HCT116 (cell line): ENCODE measurements at regions not wholly inside any gene's neighbourhood (a gene's known extent, or its start where the extent isn't known, plus 50 kb on each side); places are given as distances from the start of the nearest gene placed in this dataset.

Experiments
- CBX3 ChIP-seq: IDR thresholded peaks from 2 replicates; pipeline ENCODE4 v1.6.1; 2012; ENCODE audit warnings: low read depth
- CEBPB ChIP-seq: IDR thresholded peaks from 2 replicates; pipeline ENCODE4 v1.6.1; 2012; ENCODE audit warnings: low read depth
- EZH2 ChIP-seq: fragments of 200-600 bp; sonication (generic); IDR thresholded peaks from 2 replicates; pipeline ENCODE4 v1.6.1; 2017; ENCODE audit warnings: antibody characterized with exemption, mixed run types
- JUND ChIP-seq: IDR thresholded peaks from 2 replicates; pipeline ENCODE4 v1.6.1; 2012
- POLR2A ChIP-seq: IDR thresholded peaks from 2 replicates; pipeline ENCODE4 v1.7.0; 2011; ENCODE audit warnings: borderline replicate concordance; ENCODE audit not compliant: insufficient read depth, insufficient read length; ENCODE audit errors: extremely low read depth
- POLR2AphosphoS5 ChIP-seq: IDR thresholded peaks from 2 replicates; pipeline ENCODE4 v1.6.1; 2011; ENCODE audit warnings: mild to moderate bottlenecking, low read depth, low read length, moderate library complexity
- RAD21 ChIP-seq: IDR thresholded peaks from 2 replicates; pipeline ENCODE4 v1.6.1; 2012; ENCODE audit warnings: low read depth, mild to moderate bottlenecking
- SP1 ChIP-seq: IDR thresholded peaks from 2 replicates; pipeline ENCODE4 v1.6.1; 2012; ENCODE audit warnings: low read depth
- ZFX ChIP-seq: fragments of 450-650 bp; IDR thresholded peaks from 2 replicates; pipeline ENCODE4 v1.6.1; 2017
- ZNF274 ChIP-seq: fragments of 200-500 bp; sonication (Bioruptor generic); IDR thresholded peaks from 2 replicates; pipeline ENCODE4 v1.6.1; 2014; ENCODE audit warnings: mild to moderate bottlenecking, low read depth, low read length, inconsistent platforms
- TF ChIP-seq, protein P1 (sequence below): IDR thresholded peaks from 2 replicates; pipeline ENCODE4 v1.6.1; 2012
- TF ChIP-seq, protein P2 (sequence below), 3 experiments: fragments of 200-600 bp in 1 of 3; sonication (generic) in 1 of 3; IDR thresholded peaks in 2 of 3; conservative IDR thresholded peaks in 1 of 3; 2 replicates each; pipeline ENCODE4 v1.5.1; 2012 to 2017; ENCODE audit warnings: low read depth in 2 of 3, low read length in 2 of 3, antibody characterized with exemption in 1 of 3, borderline replicate concordance in 1 of 3, control low read depth in 1 of 3, mild to moderate bottlenecking in 1 of 3, mixed read lengths in 1 of 3, mixed run types in 1 of 3, moderate library complexity in 1 of 3; ENCODE audit not compliant: insufficient read depth in 1 of 3
- TF ChIP-seq, protein P3 (sequence below): IDR thresholded peaks from 2 replicates; pipeline ENCODE4 v1.6.1; 2011; ENCODE audit warnings: mild to moderate bottlenecking, low read length, moderate library complexity; ENCODE audit not compliant: insufficient replicate concordance; ENCODE audit errors: extremely low read depth
- TF ChIP-seq, protein P4 (sequence below): IDR thresholded peaks from 2 replicates; pipeline ENCODE4 v1.6.1; 2012

DNA sequence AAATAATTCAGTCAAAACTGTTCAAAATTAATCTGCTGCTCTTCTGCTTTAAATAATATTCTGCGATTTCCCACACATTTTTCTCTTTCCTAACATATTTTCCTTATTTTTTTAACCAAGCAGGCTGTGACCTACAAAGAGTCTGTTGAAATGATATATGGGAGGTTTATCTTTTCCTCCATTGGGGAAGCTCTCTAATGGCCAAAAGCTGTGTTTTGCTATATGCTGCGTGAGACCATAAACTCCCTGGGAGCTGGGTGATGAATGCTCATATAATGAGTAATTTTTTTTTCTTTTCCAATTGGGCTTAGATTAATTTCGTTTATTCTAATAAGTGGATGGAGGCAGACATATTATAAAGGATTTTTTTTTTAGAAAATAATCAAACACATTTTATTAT is 72.2 kb upstream of the MAP2 start:
- no peak for TF ChIP-seq CEBPB
- TF ChIP-seq, protein P1, sequence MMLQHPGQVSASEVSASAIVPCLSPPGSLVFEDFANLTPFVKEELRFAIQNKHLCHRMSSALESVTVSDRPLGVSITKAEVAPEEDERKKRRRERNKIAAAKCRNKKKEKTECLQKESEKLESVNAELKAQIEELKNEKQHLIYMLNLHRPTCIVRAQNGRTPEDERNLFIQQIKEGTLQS, result no peak
- TF ChIP-seq SP1, result no peak
- TF ChIP-seq JUND, result no peak
- TF ChIP-seq, protein P2, sequence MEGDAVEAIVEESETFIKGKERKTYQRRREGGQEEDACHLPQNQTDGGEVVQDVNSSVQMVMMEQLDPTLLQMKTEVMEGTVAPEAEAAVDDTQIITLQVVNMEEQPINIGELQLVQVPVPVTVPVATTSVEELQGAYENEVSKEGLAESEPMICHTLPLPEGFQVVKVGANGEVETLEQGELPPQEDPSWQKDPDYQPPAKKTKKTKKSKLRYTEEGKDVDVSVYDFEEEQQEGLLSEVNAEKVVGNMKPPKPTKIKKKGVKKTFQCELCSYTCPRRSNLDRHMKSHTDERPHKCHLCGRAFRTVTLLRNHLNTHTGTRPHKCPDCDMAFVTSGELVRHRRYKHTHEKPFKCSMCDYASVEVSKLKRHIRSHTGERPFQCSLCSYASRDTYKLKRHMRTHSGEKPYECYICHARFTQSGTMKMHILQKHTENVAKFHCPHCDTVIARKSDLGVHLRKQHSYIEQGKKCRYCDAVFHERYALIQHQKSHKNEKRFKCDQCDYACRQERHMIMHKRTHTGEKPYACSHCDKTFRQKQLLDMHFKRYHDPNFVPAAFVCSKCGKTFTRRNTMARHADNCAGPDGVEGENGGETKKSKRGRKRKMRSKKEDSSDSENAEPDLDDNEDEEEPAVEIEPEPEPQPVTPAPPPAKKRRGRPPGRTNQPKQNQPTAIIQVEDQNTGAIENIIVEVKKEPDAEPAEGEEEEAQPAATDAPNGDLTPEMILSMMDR (IDR thresholded peaks at IDR 0.05 in 2 of 3, conservative IDR thresholded peaks at IDR 0.05 in 1 of 3; ENCODE audit: borderline replicate concordance in 1 of 3, insufficient read depth in 1 of 3, low read depth in 2 of 3, low read length in 2 of 3), result no peak
- TF ChIP-seq POLR2AphosphoS5, result no peak
- TF ChIP-seq RAD21, result no peak
- TF ChIP-seq POLR2A, result no peak
- TF ChIP-seq EZH2, result no peak
- TF ChIP-seq, protein P3, sequence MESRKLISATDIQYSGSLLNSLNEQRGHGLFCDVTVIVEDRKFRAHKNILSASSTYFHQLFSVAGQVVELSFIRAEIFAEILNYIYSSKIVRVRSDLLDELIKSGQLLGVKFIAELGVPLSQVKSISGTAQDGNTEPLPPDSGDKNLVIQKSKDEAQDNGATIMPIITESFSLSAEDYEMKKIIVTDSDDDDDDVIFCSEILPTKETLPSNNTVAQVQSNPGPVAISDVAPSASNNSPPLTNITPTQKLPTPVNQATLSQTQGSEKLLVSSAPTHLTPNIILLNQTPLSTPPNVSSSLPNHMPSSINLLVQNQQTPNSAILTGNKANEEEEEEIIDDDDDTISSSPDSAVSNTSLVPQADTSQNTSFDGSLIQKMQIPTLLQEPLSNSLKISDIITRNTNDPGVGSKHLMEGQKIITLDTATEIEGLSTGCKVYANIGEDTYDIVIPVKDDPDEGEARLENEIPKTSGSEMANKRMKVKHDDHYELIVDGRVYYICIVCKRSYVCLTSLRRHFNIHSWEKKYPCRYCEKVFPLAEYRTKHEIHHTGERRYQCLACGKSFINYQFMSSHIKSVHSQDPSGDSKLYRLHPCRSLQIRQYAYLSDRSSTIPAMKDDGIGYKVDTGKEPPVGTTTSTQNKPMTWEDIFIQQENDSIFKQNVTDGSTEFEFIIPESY, result no peak
- TF ChIP-seq ZNF274, result no peak
- no peak for TF ChIP-seq CBX3
- TF ChIP-seq ZFX, result no peak
- TF ChIP-seq, protein P4, sequence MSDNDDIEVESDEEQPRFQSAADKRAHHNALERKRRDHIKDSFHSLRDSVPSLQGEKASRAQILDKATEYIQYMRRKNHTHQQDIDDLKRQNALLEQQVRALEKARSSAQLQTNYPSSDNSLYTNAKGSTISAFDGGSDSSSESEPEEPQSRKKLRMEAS, result no peak
